GM23338 (cell line): ENCODE measurements at regions not wholly inside any gene's neighbourhood (a gene's known extent, or its start where the extent isn't known, plus 50 kb on each side); places are given as distances from the start of the nearest gene placed in this dataset.

Experiments used
- EZH2 ChIP-seq: fragments of 200-600 bp; sonication (generic); IDR thresholded peaks from one replicate; pipeline ENCODE4 v1.8.0; 2017; ENCODE audit warnings: antibody characterized with exemption, mild to moderate bottlenecking, low read depth; ENCODE audit not compliant: unreplicated experiment
- EZH2phosphoT487 ChIP-seq: fragments of 200-600 bp; sonication (generic); IDR thresholded peaks from one replicate; pipeline ENCODE4 v1.8.1; 2018; ENCODE audit warnings: antibody characterized with exemption; ENCODE audit not compliant: unreplicated experiment
- NANOG ChIP-seq: IDR thresholded peaks from 2 replicates; pipeline ENCODE4 v1.6.1; 2016; ENCODE audit warnings: antibody characterized with exemption, borderline replicate concordance
- POLR2AphosphoS5 ChIP-seq: IDR thresholded peaks from 2 replicates; pipeline ENCODE4 v1.6.1; 2016; ENCODE audit warnings: antibody characterized with exemption, low read depth
- STAT1 ChIP-seq: IDR thresholded peaks from one replicate; pipeline ENCODE4 v1.6.1; 2016; ENCODE audit warnings: antibody characterized with exemption; ENCODE audit not compliant: unreplicated experiment
- ZNF114 ChIP-seq: fragments of 250-450 bp; sonication (Bioruptor Pico); IDR thresholded peaks from 2 replicates; pipeline ENCODE4 v1.5.0; 2020; ENCODE audit warnings: mild to moderate bottlenecking, moderate library complexity
- ZNF331 ChIP-seq: fragments of 250-450 bp; sonication (Bioruptor Pico); IDR thresholded peaks from 2 replicates; pipeline ENCODE4 v1.5.0; 2020; ENCODE audit warnings: low read depth, mild to moderate bottlenecking, moderate library complexity
- TF ChIP-seq, protein P1 (sequence below), 2 experiments: fragments of 200-600 bp in 1 of 2; sonication (generic) in 1 of 2; conservative IDR thresholded peaks; 2 replicates each; pipeline versions ENCODE4 v1.5.1 to v1.6.1; 2016 to 2017; ENCODE audit warnings: antibody characterized with exemption in 2 of 2, low read depth in 2 of 2, mild to moderate bottlenecking in 2 of 2, moderate library complexity in 1 of 2
- TF ChIP-seq, protein P2 (sequence below): IDR thresholded peaks from one replicate; pipeline ENCODE4 v1.6.1; 2018; ENCODE audit warnings: antibody characterized with exemption; ENCODE audit not compliant: unreplicated experiment

DNA sequence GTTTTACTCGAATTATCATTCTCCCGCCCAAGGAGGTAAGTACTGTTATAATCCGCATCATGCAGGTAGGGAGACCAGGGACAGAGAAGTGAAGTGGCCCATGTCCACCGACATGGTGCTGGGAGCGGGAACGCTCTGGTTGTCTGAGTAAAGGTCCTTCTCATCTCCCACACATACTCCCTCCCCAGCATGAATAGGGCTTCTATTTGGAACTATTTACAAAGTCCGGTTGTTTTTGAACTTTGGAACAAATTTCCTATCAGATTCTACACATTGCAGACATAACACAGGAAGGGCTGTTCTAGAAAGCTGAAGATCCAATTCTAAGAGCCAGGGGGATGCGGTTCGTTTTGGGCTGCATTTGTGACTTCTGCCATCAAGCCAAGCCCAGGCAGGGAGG is 94.8 kb upstream of the TLE3 start:
- TF ChIP-seq ZNF114 (CRISPR knock-in tag) = no peak
- no peak for TF ChIP-seq ZNF331 (CRISPR knock-in tag)
- TF ChIP-seq, protein P1, sequence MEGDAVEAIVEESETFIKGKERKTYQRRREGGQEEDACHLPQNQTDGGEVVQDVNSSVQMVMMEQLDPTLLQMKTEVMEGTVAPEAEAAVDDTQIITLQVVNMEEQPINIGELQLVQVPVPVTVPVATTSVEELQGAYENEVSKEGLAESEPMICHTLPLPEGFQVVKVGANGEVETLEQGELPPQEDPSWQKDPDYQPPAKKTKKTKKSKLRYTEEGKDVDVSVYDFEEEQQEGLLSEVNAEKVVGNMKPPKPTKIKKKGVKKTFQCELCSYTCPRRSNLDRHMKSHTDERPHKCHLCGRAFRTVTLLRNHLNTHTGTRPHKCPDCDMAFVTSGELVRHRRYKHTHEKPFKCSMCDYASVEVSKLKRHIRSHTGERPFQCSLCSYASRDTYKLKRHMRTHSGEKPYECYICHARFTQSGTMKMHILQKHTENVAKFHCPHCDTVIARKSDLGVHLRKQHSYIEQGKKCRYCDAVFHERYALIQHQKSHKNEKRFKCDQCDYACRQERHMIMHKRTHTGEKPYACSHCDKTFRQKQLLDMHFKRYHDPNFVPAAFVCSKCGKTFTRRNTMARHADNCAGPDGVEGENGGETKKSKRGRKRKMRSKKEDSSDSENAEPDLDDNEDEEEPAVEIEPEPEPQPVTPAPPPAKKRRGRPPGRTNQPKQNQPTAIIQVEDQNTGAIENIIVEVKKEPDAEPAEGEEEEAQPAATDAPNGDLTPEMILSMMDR (conservative IDR thresholded peaks at IDR 0.05; ENCODE audit: low read depth in 2 of 2) = no peak
- no peak for TF ChIP-seq EZH2
- no peak for TF ChIP-seq EZH2phosphoT487
- TF ChIP-seq, protein P2, sequence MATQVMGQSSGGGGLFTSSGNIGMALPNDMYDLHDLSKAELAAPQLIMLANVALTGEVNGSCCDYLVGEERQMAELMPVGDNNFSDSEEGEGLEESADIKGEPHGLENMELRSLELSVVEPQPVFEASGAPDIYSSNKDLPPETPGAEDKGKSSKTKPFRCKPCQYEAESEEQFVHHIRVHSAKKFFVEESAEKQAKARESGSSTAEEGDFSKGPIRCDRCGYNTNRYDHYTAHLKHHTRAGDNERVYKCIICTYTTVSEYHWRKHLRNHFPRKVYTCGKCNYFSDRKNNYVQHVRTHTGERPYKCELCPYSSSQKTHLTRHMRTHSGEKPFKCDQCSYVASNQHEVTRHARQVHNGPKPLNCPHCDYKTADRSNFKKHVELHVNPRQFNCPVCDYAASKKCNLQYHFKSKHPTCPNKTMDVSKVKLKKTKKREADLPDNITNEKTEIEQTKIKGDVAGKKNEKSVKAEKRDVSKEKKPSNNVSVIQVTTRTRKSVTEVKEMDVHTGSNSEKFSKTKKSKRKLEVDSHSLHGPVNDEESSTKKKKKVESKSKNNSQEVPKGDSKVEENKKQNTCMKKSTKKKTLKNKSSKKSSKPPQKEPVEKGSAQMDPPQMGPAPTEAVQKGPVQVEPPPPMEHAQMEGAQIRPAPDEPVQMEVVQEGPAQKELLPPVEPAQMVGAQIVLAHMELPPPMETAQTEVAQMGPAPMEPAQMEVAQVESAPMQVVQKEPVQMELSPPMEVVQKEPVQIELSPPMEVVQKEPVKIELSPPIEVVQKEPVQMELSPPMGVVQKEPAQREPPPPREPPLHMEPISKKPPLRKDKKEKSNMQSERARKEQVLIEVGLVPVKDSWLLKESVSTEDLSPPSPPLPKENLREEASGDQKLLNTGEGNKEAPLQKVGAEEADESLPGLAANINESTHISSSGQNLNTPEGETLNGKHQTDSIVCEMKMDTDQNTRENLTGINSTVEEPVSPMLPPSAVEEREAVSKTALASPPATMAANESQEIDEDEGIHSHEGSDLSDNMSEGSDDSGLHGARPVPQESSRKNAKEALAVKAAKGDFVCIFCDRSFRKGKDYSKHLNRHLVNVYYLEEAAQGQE = no peak
- TF ChIP-seq POLR2AphosphoS5 = no peak
- TF ChIP-seq NANOG = no peak
- no peak for TF ChIP-seq STAT1
